GM19023 (cell line): ENCODE measurements at regions not wholly inside any gene's neighbourhood (a gene's known extent, or its start where the extent isn't known, plus 50 kb on each side); places are given as distances from the start of the nearest gene placed in this dataset.
"Not testable (repeated sequence)": the region's sequence is repeated elsewhere in the genome, so short reads cannot be mapped to it uniquely, and the experiment has no call there.

Experiments used
- ATAC-seq: cut with Tn5 transposase; IDR thresholded peaks from one replicate; pipeline ENCODE4 v1.9.1; 2021; ENCODE audit warnings: mild to moderate bottlenecking, moderate library complexity; ENCODE audit not compliant: unreplicated experiment

GRCh38 chr14:56025191-56025590 lies 93.0 kb upstream of the PELI2 start:
- no peak for ATAC-seq

DNA sequence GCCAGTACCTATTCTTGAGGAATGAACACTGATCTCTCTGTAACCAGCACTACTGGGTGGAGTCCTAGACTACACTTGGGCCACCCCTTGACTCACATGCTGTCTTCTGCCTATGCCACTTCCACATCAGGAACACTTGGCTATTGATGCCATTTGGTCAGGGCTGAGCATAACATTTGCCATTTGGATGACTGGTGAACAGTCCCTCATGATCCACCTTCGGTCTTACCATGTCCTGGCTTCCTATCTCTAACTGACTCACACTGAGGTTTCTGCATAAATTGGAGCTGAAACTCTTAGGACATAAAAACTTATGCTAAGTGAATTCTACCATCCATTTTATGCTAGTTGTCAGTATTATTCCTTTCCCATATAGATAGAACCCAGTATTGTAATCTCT lies 91.7 kb upstream of the PELI2 start:
- no peak for ATAC-seq

DNA sequence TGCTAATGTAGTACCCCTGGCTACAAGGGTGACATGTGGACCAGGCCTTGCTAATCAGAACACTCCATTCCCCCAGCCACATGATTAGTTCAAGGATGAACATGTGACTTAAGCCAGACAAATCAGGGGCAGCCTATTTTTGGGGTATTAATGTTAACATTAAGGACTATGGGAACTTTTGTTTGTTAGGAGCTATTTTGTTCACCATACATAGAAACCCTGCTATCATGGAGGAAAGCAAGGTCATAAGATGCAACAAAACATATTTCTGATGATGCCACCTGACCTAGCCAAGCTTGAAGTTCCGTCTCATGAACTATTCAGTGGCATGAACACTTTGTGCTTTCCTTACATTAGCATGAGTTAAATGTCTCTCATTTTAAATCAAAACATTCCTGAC lies 90.8 kb upstream of the PELI2 start:
- no peak for ATAC-seq

DNA sequence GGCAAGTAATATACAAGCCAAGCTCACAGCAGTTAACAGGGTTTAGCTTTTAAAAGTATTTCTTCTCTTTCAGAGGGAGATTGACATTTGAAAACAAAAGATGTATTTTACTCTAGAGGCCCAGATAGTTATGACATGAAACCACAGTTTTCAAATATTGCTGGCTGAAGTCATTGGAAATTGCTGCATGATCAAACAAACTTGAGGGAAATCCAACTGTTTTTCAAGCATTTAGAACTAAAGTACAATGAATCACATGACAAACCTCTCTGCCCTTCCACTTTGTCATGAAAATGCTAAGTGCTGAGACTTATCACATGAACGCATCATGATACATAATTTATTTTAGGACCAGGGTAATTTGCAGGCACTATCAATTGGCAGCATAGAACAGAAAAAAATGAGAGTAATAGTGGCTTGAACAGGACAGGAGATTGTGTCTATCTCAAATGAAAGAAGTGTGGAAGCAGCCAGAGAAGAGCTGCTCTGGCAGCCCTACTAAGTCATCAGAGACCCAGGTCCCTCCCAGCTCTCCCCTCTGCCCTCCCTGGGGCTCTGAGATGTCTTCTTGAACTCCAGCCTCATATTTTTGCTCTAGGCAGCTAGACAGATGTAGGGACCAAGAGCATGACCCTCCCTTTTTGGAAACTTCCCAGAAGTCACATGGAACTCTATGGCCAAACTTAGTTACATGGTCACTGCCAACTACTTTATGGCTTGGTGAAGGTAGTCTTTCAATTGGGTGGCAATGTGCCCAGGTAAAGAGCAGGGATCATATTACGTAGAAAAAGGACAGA lies 90.1 kb upstream of the PELI2 start:
- ATAC-seq = no peak

GRCh38 chr14:56036353-56036752 lies 81.9 kb upstream of the PELI2 start:
- ATAC-seq = no peak

DNA sequence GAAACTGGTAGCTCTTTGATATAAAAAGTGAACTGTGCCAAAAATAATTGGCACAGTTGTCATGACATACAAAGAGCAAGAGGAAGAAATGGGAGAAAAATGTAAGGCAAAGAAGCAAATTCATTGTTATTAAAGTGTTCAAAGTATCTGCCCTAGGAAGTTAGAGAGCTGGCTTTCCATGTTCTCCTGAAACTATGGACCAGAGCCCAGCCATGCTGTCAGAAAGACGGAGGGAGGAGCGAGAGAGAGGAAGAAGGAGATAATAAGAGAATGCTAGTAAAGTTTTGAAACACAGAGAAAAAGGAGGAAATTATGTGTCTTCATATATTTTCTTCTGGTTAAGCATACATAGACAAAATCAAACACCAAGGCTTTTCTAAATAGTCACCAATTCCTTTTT lies 78.1 kb upstream of the PELI2 start:
- no peak for ATAC-seq

DNA sequence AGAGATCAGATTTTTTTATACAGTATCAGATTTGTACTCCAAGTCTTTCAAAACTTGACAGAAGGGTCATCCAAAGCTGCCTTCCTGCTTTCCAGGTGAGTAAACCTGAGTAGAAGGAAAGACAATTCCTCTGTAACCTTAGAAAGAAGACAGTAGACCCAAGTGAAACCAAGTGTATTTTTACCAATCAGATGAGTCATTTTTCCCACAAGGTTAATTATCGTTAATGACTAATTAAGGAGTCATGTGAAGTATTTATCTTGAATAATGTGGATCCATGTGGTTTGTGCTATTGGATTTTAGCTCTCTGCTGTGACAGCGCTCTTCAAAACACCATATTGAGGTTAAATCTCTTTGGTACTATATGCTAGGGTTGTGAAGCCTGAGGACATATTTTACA lies 74.0 kb upstream of the PELI2 start:
- no peak for ATAC-seq

- no peak for ATAC-seq
Measured at GRCh38 chr14:56046546-56046945, 71.7 kb upstream of the PELI2 start.

- no peak for ATAC-seq
Measured at GRCh38 chr14:56046996-56047395, 71.2 kb upstream of the PELI2 start.

- ATAC-seq = no peak
Measured at GRCh38 chr14:56049536-56049935, 68.7 kb upstream of the PELI2 start.

- no peak for ATAC-seq
Measured at GRCh38 chr14:56055511-56055910, 62.7 kb upstream of the PELI2 start.

- ATAC-seq = no peak
Measured at GRCh38 chr14:56056031-56056430, 62.2 kb upstream of the PELI2 start.

GRCh38 chr14:56057071-56057741 lies 61.0 kb upstream of the PELI2 start:
- ATAC-seq = no peak

DNA sequence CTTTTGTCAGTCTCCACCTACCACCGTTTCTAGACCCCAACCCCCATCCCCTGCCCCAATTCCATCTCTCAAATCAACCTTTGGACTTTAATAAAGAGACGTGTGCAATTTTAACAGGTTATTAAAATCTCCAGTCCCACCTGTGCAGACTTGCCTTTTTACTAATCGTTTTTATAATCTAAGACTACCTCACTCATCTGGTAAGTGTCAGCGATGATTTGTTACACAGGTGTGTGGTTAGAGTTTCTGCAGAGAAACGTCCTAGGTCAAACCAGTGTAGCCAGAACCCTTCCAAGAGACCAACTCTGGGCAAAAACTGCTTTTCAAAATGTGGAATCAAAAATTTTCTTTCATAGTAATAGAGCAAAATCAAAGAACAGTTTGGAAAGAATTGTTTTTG lies 60.4 kb upstream of the PELI2 start:
- ATAC-seq = no peak

DNA sequence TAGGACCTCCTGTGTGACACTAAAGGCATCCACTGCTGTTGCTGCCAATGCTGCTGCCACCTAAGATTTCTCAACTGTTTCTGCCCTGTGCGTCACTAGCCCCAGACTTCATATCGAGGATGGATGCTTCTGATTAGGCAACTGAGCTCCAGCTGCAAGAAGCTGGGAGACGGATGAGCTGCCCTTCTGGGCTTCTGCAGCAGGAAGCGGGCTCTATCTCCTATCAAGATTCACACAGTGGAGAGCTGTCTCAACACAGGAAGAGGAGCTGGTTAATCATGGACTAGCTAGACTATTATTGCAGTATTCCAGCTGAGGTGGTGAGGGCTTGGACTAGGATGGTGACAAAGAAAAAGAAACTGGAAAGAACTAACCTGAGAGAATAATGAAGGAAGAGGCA lies 59.2 kb upstream of the PELI2 start:
- ATAC-seq = no peak

DNA sequence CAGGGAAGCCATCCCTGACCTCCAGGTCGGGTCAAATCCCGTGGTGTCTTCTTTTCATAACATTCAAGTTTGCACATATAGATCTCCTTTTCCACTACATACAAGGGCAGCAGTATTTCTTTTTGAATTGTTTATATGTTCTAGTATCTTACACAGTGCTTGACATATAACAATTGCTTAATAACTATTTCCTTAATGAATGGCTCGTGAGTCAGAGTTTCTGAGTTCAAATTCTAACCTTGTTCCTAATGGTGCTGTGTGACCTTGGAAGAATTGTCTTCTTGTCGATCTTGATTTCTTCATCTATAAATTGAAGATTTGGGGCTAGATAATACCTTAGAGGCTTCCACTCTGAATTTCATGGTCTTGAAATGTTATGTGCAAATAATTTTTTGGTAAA lies 57.2 kb upstream of the PELI2 start:
- ATAC-seq = no peak

DNA sequence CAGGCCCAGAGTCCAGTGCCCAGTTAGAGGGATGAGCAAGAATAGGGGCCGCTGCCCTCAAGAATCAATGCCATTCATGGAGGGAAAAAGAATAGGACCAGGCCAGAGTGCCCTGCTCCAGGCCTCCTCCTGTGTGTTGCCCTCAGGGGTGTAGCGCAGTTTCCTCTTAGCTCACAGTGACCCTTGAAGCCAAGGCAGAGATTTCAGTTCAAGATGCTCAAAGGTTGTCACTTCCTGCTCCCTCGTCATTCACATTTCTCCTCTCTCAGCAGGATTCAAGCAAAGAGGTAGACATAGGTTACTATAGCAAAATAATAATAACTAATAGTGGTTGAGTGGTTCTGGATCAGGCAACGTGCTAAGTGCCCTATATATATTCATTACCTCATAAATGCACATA lies 55.1 kb upstream of the PELI2 start:
- no peak for ATAC-seq

- ATAC-seq = no peak
Measured at GRCh38 chr14:56064513-56064912, 53.7 kb upstream of the PELI2 start.

DNA sequence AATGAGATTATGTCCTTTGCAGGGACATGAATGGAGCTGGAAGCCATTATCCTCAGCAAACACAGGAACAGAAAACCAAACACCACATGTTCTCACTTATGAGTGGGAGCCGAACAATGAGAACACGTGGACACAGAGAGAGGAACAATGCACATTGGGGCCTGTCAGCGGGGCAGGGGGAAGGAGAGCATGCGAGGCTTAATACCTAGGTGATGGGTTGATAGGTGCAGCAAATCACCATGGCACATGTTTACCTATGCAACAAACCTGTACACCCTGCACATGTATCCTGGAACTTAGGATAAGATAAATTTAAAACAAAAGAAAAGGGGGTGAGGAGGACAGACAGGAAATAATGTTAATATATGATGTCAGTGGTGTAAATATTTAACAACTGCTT lies 53.0 kb upstream of the PELI2 start:
- ATAC-seq = not testable (repeated sequence)

- ATAC-seq = no peak
Measured at GRCh38 chr14:56065621-56066290, 52.5 kb upstream of the PELI2 start.
